Keratinocyte (primary cell): ENCODE measurements at regions not wholly inside any gene's neighbourhood (a gene's known extent, or its start where the extent isn't known, plus 50 kb on each side); places are given as distances from the start of the nearest gene placed in this dataset.

ENCODE experiments used
- DNase-seq: peaks from one replicate; pipeline ENCODE4 v3.0.0-alpha.2; 2011; ENCODE audit warnings: low read depth, missing footprints, low spot score
- FAIRE-seq: peaks from 2 replicates; lab custom pipeline; 2011; peaks lifted over from hg19 to GRCh38; lab: Jason Lieb, UNC
- H2AFZ ChIP-seq: 2 replicates; pipeline ENCODE4 v1.6.0; 2012; ENCODE audit warnings: low read length, control low read depth, inconsistent platforms; ENCODE audit not compliant: control insufficient read depth
- H3K27ac ChIP-seq: 2 replicates; pipeline ENCODE4 v1.5.1; 2011; ENCODE audit warnings: low read length; ENCODE audit not compliant: control insufficient read depth, insufficient read depth
- H3K27me3 ChIP-seq: 3 replicates; pipeline ENCODE4 v1.6.0; 2011; ENCODE audit warnings: low read length; ENCODE audit not compliant: control insufficient read depth, insufficient read depth; ENCODE audit errors: extremely low read depth
- H3K36me3 ChIP-seq, 2 experiments: 2 replicates in 1 of 2; 3 replicates in 1 of 2; pipeline ENCODE4 v1.5.1; 2011; ENCODE audit warnings: low read length in 2 of 2, mild to moderate bottlenecking in 1 of 2; ENCODE audit not compliant: control insufficient read depth in 2 of 2, insufficient read depth in 2 of 2; ENCODE audit errors: extremely low read depth in 1 of 2
- H3K4me1 ChIP-seq: 3 replicates; pipeline ENCODE4 v1.5.1; 2011; ENCODE audit warnings: low read length; ENCODE audit not compliant: control insufficient read depth, insufficient read depth; ENCODE audit errors: extremely low read depth
- H3K4me2 ChIP-seq: 3 replicates; pipeline ENCODE4 v1.6.0; 2011; ENCODE audit warnings: low read depth, low read length; ENCODE audit not compliant: control insufficient read depth, insufficient read depth; ENCODE audit errors: extremely low read depth
- H3K4me3 ChIP-seq, 3 experiments: fragments of 200-600 bp in 1 of 3; sonication (generic) in 1 of 3; 2 replicates in 2 of 3; 3 replicates in 1 of 3; pipeline ENCODE4 v1.5.1; 2011 to 2016; ENCODE audit warnings: low read length in 3 of 3, mild to moderate bottlenecking in 3 of 3, control low read depth in 2 of 3, inconsistent platforms in 1 of 3, low read depth in 1 of 3, mixed read lengths in 1 of 3, mixed run types in 1 of 3, moderate library complexity in 1 of 3; ENCODE audit not compliant: control insufficient read depth in 2 of 3, insufficient read depth in 2 of 3; ENCODE audit errors: extremely low read depth in 1 of 3
- H3K79me2 ChIP-seq: 2 replicates; pipeline ENCODE4 v1.6.0; 2012; ENCODE audit warnings: low read length; ENCODE audit not compliant: control insufficient read depth, insufficient read depth
- H3K9ac ChIP-seq: 3 replicates; pipeline ENCODE4 v1.6.0; 2011; ENCODE audit warnings: low read length; ENCODE audit not compliant: control insufficient read depth, insufficient read depth; ENCODE audit errors: extremely low read depth
- H3K9me1 ChIP-seq: 3 replicates; pipeline ENCODE4 v1.6.0; 2011; ENCODE audit warnings: low read length; ENCODE audit not compliant: control insufficient read depth, insufficient read depth; ENCODE audit errors: extremely low read depth
- H3K9me3 ChIP-seq: 2 replicates; pipeline ENCODE4 v1.5.1; 2012; ENCODE audit warnings: low read depth, low read length; ENCODE audit not compliant: control insufficient read depth
- H4K20me1 ChIP-seq: 3 replicates; pipeline ENCODE4 v1.6.0; 2011; ENCODE audit warnings: low read length; ENCODE audit not compliant: control insufficient read depth, insufficient read depth; ENCODE audit errors: extremely low read depth
- CTCF ChIP-seq, 3 experiments: IDR thresholded peaks in 1 of 3; conservative IDR thresholded peaks in 1 of 3; optimal IDR thresholded peaks in 1 of 3; 2 replicates in 2 of 3; 3 replicates in 1 of 3; pipeline versions ENCODE3 to v1.5.1; 2011; ENCODE audit warnings: low read length in 3 of 3, mild to moderate bottlenecking in 3 of 3, moderate library complexity in 2 of 3, control low read depth in 1 of 3, inconsistent platforms in 1 of 3; ENCODE audit not compliant: insufficient read depth in 2 of 3; ENCODE audit errors: extremely low read depth in 1 of 3
- EZH2 ChIP-seq: IDR thresholded peaks from one replicate; pipeline ENCODE4 v1.6.1; 2012; ENCODE audit warnings: inconsistent platforms, mild to moderate bottlenecking, low read length, moderate library complexity
- dilution Hi-C: fragments of 300-500 bp; cut with MboI; formaldehyde crosslinking; loops from one replicate; pipeline ENCODE4 v1.7.0; 2020; ENCODE audit warnings: low sequenced_read_pairs; ENCODE audit not compliant: extremely low pct_ligation_motif_present

GRCh38 chrX:113920661-113921060, 663.2 kb upstream of the HTR2C start:
- no peaks in the 10 kb centered on the region for H3K36me3 ChIP-seq
- DNase-seq: no peak
- H3K9me1 ChIP-seq: no peaks in the 10 kb centered on the region
- dilution Hi-C loops: no loop called here
- H4K20me1 ChIP-seq: no peaks in the 10 kb centered on the region
- H3K9me3 ChIP-seq: no peaks in the 10 kb centered on the region
- H3K9ac ChIP-seq: no peak overlapping the region
- no peaks in the 10 kb centered on the region for H3K4me1 ChIP-seq
- no peak for TF ChIP-seq EZH2
- TF ChIP-seq CTCF (optimal IDR thresholded peaks at IDR 0.05 in 1 of 3, IDR thresholded peaks at IDR 0.05 in 1 of 3, conservative IDR thresholded peaks at IDR 0.05 in 1 of 3; ENCODE audit: extremely low read depth in 1 of 3, insufficient read depth in 2 of 3, low read length in 3 of 3): no peak
- no peak for FAIRE-seq
- H3K79me2 ChIP-seq: no peaks in the 10 kb centered on the region
- H3K4me2 ChIP-seq: no peak overlapping the region
- H2AFZ ChIP-seq: no peak overlapping the region
- H3K27me3 ChIP-seq: no peaks in the 10 kb centered on the region
- no peak overlapping the region for H3K4me3 ChIP-seq
- no peak overlapping the region for H3K27ac ChIP-seq

DNA sequence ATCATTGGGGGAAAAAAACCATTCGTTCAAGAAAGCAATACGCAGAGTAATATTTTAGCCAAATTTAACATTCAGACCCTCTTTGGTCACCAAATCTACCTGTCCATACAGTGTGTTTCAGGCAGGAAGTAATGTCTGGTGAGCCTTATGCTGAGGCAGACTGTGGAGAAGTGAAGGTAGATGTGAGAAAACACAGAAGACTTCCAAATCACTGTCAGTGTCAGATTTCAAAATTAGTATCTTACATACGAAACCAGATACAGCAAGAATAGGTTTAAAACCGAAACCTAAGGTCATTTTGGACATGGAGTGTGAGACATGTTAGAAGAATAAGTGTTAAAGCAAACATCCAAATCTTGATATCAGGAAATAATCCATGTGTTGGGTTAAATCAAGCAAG, 664.5 kb upstream of the HTR2C start:
- no peaks in the 10 kb centered on the region for H3K79me2 ChIP-seq
- no peaks in the 10 kb centered on the region for H3K27me3 ChIP-seq
- no peaks in the 10 kb centered on the region for H3K9me1 ChIP-seq
- no peak for TF ChIP-seq EZH2
- no peak for TF ChIP-seq CTCF (optimal IDR thresholded peaks at IDR 0.05 in 1 of 3, IDR thresholded peaks at IDR 0.05 in 1 of 3, conservative IDR thresholded peaks at IDR 0.05 in 1 of 3; ENCODE audit: extremely low read depth in 1 of 3, insufficient read depth in 2 of 3, low read length in 3 of 3)
- dilution Hi-C loops: no loop called here
- no peak for FAIRE-seq
- no peaks in the 10 kb centered on the region for H4K20me1 ChIP-seq
- DNase-seq: no peak
- H3K36me3 ChIP-seq: no peaks in the 10 kb centered on the region
- H2AFZ ChIP-seq: no peak overlapping the region
- H3K4me2 ChIP-seq: no peak overlapping the region
- H3K4me3 ChIP-seq: no peak overlapping the region
- no peaks in the 10 kb centered on the region for H3K9me3 ChIP-seq
- H3K9ac ChIP-seq: no peak overlapping the region
- H3K4me1 ChIP-seq: no peaks in the 10 kb centered on the region
- H3K27ac ChIP-seq: no peak overlapping the region
